ENCODE measurements at regions not wholly inside any gene's neighbourhood (a gene's known extent, or its start where the extent isn't known, plus 50 kb on each side); places are given as distances from the start of the nearest gene placed in this dataset.
A peak's percentile ranks its signal among the peaks of the same experiment; 100 is the strongest.
"Not testable (repeated sequence)": the region's sequence is repeated elsewhere in the genome, so short reads cannot be mapped to it uniquely, and the experiment has no call there.

DNA sequence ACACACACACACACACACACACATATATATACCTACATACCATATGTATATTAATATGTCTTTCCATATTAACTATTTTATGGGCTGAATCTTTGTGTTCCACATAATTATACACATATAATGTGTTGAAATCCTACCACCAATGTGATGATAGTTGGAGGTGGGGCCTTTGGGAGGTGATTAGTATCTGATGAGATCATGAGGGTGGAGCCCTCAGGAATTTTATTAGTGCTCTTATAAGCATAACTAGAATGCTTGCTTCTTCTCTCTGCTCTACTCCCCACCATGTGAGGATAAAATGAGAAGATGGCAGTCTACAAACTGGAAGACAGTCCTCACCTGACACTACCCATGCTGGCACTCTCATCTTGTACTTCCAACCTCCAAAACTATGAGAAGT lies 1193.5 kb upstream of the FLRT2 start:
- H3K27ac ChIP-seq (ENCODE audit: low read length) = no peak overlapping the region
- H3K9me3 ChIP-seq (ENCODE audit: control insufficient read depth, low read depth, low read length) = no peaks in the 10 kb centered on the region
- no peaks in the 10 kb centered on the region for H3K4me1 ChIP-seq (ENCODE audit: control insufficient read depth, insufficient read depth, low read length)
- no peak overlapping the region for H3K4me3 ChIP-seq (ENCODE audit: low read length)
- DNase-seq = no peak
- H3K27me3 ChIP-seq (ENCODE audit: control insufficient read depth, insufficient read depth, low read length) = no peaks in the 10 kb centered on the region
- no peaks in the 10 kb centered on the region for H3K36me3 ChIP-seq (ENCODE audit: control insufficient read depth, insufficient read depth, low read length)

DNA sequence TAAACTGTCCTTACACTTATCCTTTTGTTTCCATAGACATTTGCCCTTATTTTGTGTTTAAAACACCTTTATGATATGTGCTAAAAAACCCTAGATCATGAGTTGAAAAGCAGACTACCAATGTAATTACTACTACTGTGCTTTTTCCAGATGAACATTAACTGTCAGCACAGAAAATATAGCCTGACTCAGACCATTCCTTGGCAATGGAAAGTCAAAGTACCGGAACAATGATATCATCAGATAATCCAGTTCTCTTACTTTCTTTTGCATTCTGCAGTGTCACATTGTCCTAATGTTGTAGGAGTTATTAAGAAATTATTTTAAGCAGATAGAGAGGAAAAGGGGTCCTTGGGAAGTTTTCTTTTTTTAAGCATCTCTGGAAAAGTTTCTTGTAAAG lies 1189.0 kb upstream of the FLRT2 start:
- no peak overlapping the region for H3K27ac ChIP-seq (ENCODE audit: low read length)
- no CpG with 5 or more reads among the region's 1 CpG for WGBS (ENCODE audit: insufficient coverage, low lambda C conversion rate)
- H3K4me1 ChIP-seq (ENCODE audit: control insufficient read depth, insufficient read depth, low read length) = no peaks in the 10 kb centered on the region
- no peak for DNase-seq
- no peaks in the 10 kb centered on the region for H3K36me3 ChIP-seq (ENCODE audit: control insufficient read depth, insufficient read depth, low read length)
- H3K27me3 ChIP-seq (ENCODE audit: control insufficient read depth, insufficient read depth, low read length) = no peaks in the 10 kb centered on the region
- H3K9me3 ChIP-seq (ENCODE audit: control insufficient read depth, low read depth, low read length) = no peaks in the 10 kb centered on the region
- H3K4me3 ChIP-seq (ENCODE audit: low read length) = no peak overlapping the region

DNA sequence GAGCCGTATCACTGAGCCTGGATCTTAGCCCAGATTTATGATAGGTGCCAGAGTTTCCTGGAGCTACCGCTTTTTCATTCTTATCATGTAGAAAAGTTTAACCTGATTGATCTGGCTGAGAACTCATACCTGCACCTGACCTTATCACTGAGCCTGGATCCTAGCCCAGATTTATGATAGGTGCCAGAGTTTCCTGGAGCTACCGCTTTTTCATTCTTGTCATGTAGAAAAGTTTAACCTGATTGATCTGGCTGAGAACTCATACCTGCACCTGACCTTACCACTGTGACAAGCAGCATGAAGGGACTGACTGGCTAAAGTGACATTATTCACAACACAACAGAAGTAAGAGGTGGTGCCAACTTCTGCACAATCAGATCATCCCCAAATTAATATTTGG lies 1188.1 kb upstream of the FLRT2 start:
- H3K27me3 ChIP-seq (ENCODE audit: control insufficient read depth, insufficient read depth, low read length); H3K4me1 ChIP-seq (ENCODE audit: control insufficient read depth, insufficient read depth, low read length); DNase-seq; H3K27ac ChIP-seq (ENCODE audit: low read length); H3K9me3 ChIP-seq (ENCODE audit: control insufficient read depth, low read depth, low read length); H3K4me3 ChIP-seq (ENCODE audit: low read length); H3K36me3 ChIP-seq (ENCODE audit: control insufficient read depth, insufficient read depth, low read length): not testable (repeated sequence)
- WGBS (ENCODE audit: insufficient coverage, low lambda C conversion rate) = no CpG with 5 or more reads among the region's 3 CpGs

DNA sequence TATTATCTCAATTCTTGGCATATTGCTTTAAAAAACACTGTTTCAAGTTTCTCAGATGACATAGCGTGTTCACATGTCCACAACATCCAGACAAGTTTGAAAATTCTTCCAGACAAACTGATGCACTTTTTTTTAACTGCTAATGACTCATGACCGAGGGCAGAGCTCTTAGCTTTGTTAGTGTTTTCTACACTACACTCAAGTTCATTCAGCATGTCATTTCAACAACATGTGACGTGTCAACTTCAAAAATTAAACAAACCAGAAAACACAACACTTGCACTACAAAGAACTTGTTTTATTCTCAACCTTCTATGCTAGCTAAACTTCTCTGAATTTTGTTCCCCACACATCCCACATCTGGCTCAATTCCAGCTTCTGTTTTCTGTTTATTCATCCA lies 1186.3 kb upstream of the FLRT2 start:
- Histone ChIP-seq H3K4me1 (ENCODE audit: control insufficient read depth, insufficient read depth, low read length) (no peaks in the 10 kb centered on the region), H3K27me3 (ENCODE audit: control insufficient read depth, insufficient read depth, low read length) (no peaks in the 10 kb centered on the region), H3K36me3 (ENCODE audit: control insufficient read depth, insufficient read depth, low read length) (no peaks in the 10 kb centered on the region), H3K4me3 (ENCODE audit: low read length) (no peak overlapping the region), H3K9me3 (ENCODE audit: control insufficient read depth, low read depth, low read length) (no peaks in the 10 kb centered on the region), H3K27ac (ENCODE audit: low read length) (no peak overlapping the region)
- DNase-seq = peak in 1 of 2 donors; percentile 1
- 71% methylated on average over 3 of the region's 3 CpGs for WGBS (ENCODE audit: insufficient coverage, low lambda C conversion rate)

DNA sequence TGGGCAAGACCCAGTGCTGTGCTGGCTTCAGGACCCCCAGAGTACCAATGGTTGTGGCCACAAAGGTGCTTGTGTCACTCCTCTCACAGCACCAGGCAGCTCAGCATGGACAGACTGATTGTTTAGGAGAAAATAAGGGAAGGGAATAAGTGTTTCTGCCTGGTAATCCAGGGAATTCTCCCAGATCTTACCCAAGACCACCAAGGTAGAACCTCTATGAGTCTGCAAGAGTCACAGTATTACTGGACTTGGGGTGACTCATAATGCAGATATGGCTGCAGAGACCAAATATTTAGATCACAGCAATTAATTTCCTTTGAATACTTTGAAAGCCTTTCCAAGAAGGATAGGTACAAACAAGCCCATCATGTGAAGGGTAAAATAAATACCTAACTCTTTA lies 1178.3 kb upstream of the FLRT2 start:
- DNase-seq = no peak
- H3K4me3 ChIP-seq (ENCODE audit: low read length) = no peak overlapping the region
- H3K4me1 ChIP-seq (ENCODE audit: control insufficient read depth, insufficient read depth, low read length) = no peaks in the 10 kb centered on the region
- H3K27me3 ChIP-seq (ENCODE audit: control insufficient read depth, insufficient read depth, low read length) = no peaks in the 10 kb centered on the region
- H3K9me3 ChIP-seq (ENCODE audit: control insufficient read depth, low read depth, low read length) = no peaks in the 10 kb centered on the region
- no peaks in the 10 kb centered on the region for H3K36me3 ChIP-seq (ENCODE audit: control insufficient read depth, insufficient read depth, low read length)
- H3K27ac ChIP-seq (ENCODE audit: low read length) = no peak overlapping the region

DNA sequence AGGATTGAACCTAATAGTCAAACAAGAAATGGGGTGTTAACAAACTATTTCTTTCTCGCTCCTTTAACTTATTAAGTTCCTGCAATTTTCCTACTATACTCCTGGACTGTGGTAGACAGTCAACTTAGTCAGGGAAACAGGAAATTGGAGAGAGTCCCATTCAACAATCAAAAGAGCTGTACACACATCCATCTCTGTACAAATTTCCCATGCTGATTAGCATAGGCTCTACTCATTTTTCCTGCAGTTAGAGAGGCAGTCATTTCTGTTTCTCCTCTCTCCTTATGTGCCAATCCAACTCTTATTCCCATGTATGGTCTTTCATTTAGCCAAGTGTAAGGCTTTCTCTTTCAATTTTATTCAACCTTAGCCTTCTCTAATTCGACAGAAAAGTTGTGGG lies 1168.5 kb upstream of the FLRT2 start:
- DNase-seq = no peak
- 70% methylated on average over 2 of the region's 2 CpGs for WGBS (ENCODE audit: insufficient coverage, low lambda C conversion rate)
- H3K27ac ChIP-seq (ENCODE audit: low read length) = no peak overlapping the region

DNA sequence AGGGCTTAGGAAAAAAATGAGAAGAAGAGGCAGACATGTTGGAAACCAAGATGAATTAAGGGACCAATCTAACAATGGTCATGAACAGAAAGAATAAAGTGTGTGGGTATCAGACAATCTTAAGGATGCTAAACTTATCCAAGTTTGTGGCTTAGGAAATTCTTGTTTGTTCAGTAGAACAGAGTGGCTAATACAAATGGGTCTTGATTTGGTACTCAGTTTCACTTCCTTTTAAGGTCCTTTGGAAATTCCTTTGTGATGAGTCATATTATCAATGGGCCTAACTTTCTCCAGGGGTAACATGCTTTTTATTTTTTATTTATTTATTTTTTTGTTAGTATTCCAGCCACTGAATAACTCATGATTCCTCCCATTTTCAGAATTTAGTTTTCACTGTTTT lies 1154.7 kb upstream of the FLRT2 start:
- Histone ChIP-seq H3K4me3 (ENCODE audit: low read length) (no peak overlapping the region), H3K27ac (ENCODE audit: low read length) (no peak overlapping the region), H3K4me1 (ENCODE audit: control insufficient read depth, insufficient read depth, low read length) (no peaks in the 10 kb centered on the region), H3K27me3 (ENCODE audit: control insufficient read depth, insufficient read depth, low read length) (no peaks in the 10 kb centered on the region), H3K36me3 (ENCODE audit: control insufficient read depth, insufficient read depth, low read length) (no peaks in the 10 kb centered on the region), H3K9me3 (ENCODE audit: control insufficient read depth, low read depth, low read length) (no peaks in the 10 kb centered on the region)
- no peak for DNase-seq

More for the DNA sequence above, 1168.5 kb upstream of the FLRT2 start:
- Histone ChIP-seq H3K4me1 (ENCODE audit: control insufficient read depth, insufficient read depth, low read length) (no peaks in the 10 kb centered on the region), H3K27me3 (ENCODE audit: control insufficient read depth, insufficient read depth, low read length) (no peaks in the 10 kb centered on the region), H3K9me3 (ENCODE audit: control insufficient read depth, low read depth, low read length) (no peaks in the 10 kb centered on the region), H3K4me3 (ENCODE audit: low read length) (no peak overlapping the region), H3K36me3 (ENCODE audit: control insufficient read depth, insufficient read depth, low read length) (no peaks in the 10 kb centered on the region)

DNA sequence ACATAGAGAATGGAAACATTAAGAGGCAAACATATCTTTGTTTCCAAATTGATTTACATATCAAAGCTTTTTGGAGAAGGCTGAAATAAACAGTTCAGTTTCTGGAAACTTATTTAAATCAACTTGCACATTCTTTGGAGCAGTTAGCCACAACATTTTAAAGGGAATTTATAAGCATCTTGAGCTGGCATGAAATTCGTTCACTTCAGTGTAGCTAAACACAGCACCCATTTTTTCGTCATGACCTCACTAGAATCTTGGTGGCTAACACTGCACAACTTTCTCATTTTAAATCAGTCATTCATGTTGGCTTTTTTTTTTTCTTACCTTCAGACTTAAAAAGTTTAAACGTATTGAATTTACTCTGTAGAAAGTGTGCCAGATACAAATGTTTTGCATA lies 1139.9 kb upstream of the FLRT2 start:
- Histone ChIP-seq H3K27me3 (ENCODE audit: control insufficient read depth, insufficient read depth, low read length) (no peaks in the 10 kb centered on the region), H3K27ac (ENCODE audit: low read length) (no peak overlapping the region), H3K4me1 (ENCODE audit: control insufficient read depth, insufficient read depth, low read length) (no peaks in the 10 kb centered on the region), H3K9me3 (ENCODE audit: control insufficient read depth, low read depth, low read length) (no peaks in the 10 kb centered on the region), H3K36me3 (ENCODE audit: control insufficient read depth, insufficient read depth, low read length) (no peaks in the 10 kb centered on the region), H3K4me3 (ENCODE audit: low read length) (no peak overlapping the region)
- peak in 1 of 2 donors; percentile 2 for DNase-seq
- WGBS (ENCODE audit: insufficient coverage, low lambda C conversion rate) = 75% methylated on average over 3 of the region's 3 CpGs

DNA sequence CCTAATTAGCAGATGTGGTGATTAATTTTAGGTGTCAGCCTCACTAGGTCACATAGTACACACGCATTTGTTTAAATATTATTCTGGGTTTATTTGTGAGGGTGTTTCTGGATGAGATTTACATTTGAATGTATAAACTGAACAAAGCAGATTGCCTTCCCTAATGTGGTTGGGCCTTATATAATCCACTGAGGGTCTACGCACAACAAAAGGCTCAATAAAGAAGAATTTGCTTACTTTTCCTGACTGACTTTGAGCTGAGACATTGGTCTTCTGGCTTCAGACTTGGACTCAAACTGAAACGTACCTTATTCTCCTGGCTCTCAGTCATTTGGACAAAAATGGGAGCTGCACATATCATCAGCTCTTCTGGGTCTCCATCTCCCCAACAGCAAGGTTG lies 1132.3 kb upstream of the FLRT2 start:
- no peak overlapping the region for H3K4me3 ChIP-seq (ENCODE audit: low read length)
- no peaks in the 10 kb centered on the region for H3K4me1 ChIP-seq (ENCODE audit: control insufficient read depth, insufficient read depth, low read length)
- H3K9me3 ChIP-seq (ENCODE audit: control insufficient read depth, low read depth, low read length) = peaks cover 14% of the 10 kb centered on the region
- no peak overlapping the region for H3K27ac ChIP-seq (ENCODE audit: low read length)
- no peaks in the 10 kb centered on the region for H3K36me3 ChIP-seq (ENCODE audit: control insufficient read depth, insufficient read depth, low read length)
- no peaks in the 10 kb centered on the region for H3K27me3 ChIP-seq (ENCODE audit: control insufficient read depth, insufficient read depth, low read length)
- WGBS (ENCODE audit: insufficient coverage, low lambda C conversion rate) = 100% methylated on average over 1 of the region's 3 CpGs
- DNase-seq = no peak

DNA sequence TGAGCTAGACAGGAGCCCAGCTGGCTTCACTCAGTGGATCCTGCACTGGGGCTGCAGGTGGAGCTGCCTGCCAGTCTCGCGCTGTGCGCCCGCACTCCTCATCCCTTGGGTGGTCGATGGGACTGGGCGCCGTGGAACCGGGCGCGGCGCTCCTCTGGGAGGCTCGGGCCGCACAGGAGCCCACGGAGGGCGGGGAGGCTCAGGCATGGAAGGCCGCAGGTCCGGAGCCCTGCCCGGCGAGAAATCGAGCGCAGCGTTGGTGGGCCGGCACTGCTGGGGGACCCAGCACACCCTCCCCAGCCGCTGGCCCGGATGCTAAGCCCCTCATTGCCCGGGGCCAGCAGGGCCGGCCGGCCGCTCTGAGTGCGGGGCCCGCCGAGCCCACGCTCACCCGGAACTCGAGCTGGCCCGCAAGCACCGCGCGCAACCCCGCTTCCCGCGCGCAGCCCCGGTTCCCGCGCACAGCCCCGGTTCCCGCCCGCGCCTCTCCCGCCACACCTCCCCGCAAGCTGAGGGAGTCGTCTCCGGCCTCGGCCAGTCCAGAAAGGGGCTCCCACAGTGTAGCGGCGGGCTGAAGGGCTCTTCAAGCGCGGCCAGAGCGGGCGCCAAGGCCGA lies 1130.5 kb upstream of the FLRT2 start:
- Histone ChIP-seq H3K4me1 (ENCODE audit: control insufficient read depth, insufficient read depth, low read length) (no peaks in the 10 kb centered on the region), H3K4me3 (ENCODE audit: low read length) (no peak overlapping the region), H3K9me3 (ENCODE audit: control insufficient read depth, low read depth, low read length) (peaks cover 14% of the 10 kb centered on the region), H3K27ac (ENCODE audit: low read length) (no peak overlapping the region), H3K27me3 (ENCODE audit: control insufficient read depth, insufficient read depth, low read length) (no peaks in the 10 kb centered on the region), H3K36me3 (ENCODE audit: control insufficient read depth, insufficient read depth, low read length) (no peaks in the 10 kb centered on the region)
- WGBS (ENCODE audit: insufficient coverage, low lambda C conversion rate) = no CpG with 5 or more reads among the region's 62 CpGs
- no peak for DNase-seq

DNA sequence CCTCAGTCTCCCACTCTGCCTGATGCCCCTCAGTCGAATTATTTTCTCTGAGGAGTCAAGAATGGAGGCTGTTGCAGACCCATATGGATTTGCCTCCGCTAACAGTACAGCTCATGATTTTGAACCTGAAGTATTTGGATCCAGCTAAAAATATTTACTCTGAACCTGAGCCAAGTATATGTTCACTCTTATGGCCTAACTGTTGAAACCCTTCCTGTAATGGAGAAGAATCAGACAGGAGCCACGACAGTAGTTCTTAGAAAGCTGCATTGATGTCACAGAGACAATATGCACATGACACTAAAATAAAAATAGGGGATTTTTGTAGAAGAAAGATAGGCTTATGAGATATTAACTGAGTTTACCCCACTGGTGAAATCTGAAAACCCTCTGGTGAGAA lies 1128.3 kb upstream of the FLRT2 start:
- H3K27ac ChIP-seq (ENCODE audit: low read length) = no peak overlapping the region
- no peak overlapping the region for H3K4me3 ChIP-seq (ENCODE audit: low read length)
- WGBS (ENCODE audit: insufficient coverage, low lambda C conversion rate) = 100% methylated on average over 1 of the region's 3 CpGs
- H3K4me1 ChIP-seq (ENCODE audit: control insufficient read depth, insufficient read depth, low read length) = no peaks in the 10 kb centered on the region
- no peaks in the 10 kb centered on the region for H3K36me3 ChIP-seq (ENCODE audit: control insufficient read depth, insufficient read depth, low read length)
- peaks cover 14% of the 10 kb centered on the region for H3K9me3 ChIP-seq (ENCODE audit: control insufficient read depth, low read depth, low read length)
- no peak for DNase-seq
- no peaks in the 10 kb centered on the region for H3K27me3 ChIP-seq (ENCODE audit: control insufficient read depth, insufficient read depth, low read length)
